Esophagus muscularis mucosa (tissue), 4 donors: ENCODE measurements at regions not wholly inside any gene's neighbourhood (a gene's known extent, or its start where the extent isn't known, plus 50 kb on each side); places are given as distances from the start of the nearest gene placed in this dataset.

Experiments
- CTCF ChIP-seq, 3 experiments: fragments of 200-600 bp in 2 of 3; fragments of 450-650 bp in 1 of 3; sonication (generic) in 2 of 3; IDR thresholded peaks; one replicate each; pipeline ENCODE4 v1.5.1; 2017 to 2019; ENCODE audit warnings: antibody characterized with exemption in 3 of 3, mild to moderate bottlenecking in 2 of 3, moderate library complexity in 1 of 3
- EP300 ChIP-seq: sonication (generic); formaldehyde crosslinking; IDR thresholded peaks from one replicate; pipeline ENCODE4 v1.6.1; 2017; ENCODE audit warnings: antibody characterized with exemption
- POLR2A ChIP-seq: fragments of 450-650 bp; IDR thresholded peaks from one replicate; pipeline ENCODE4 v1.6.1; 2017; ENCODE audit warnings: antibody characterized with exemption, moderate library complexity, mild to moderate bottlenecking, low read depth

DNA sequence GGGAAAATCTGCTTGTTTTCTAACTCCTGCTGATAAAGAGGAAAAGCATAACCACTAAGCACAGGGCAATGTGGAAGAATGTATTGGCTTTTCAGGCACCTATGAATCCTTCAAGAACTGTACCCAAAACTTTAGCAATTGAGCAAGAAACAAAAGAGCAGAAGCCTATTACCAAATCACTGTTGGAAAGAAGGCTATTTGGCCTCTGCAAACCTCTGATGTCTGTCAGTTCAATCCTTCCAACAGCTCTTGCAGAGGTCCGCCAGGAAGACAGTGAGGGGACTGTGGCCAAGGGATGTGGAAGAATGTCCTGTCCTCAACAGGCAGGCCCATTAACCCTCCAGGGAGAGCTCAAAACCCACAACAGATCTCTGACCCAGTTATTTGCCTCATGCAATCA is 328.6 kb downstream of the ENC1 start:
- TF ChIP-seq CTCF (IDR thresholded peaks at IDR 0.05): no peak
- no peak for TF ChIP-seq EP300
- no peak for TF ChIP-seq POLR2A
